Spleen (tissue), 11 donors: ENCODE measurements at regions not wholly inside any gene's neighbourhood (a gene's known extent, or its start where the extent isn't known, plus 50 kb on each side); places are given as distances from the start of the nearest gene placed in this dataset.

Experiments used
- DNase-seq: peaks from one replicate; pipeline ENCODE4 v3.0.0-alpha.2; 2020
- H3K27ac ChIP-seq, 8 donors: fragments of 200-600 bp; sonication (generic) in 7 of 8; 1 replicate in 4 of 8; 2 replicates in 4 of 8; pipeline versions ENCODE4 v1.5.0 to v1.8.0; 2016 to 2021; ENCODE audit warnings: inconsistent platforms in 4 of 8, mild to moderate bottlenecking in 4 of 8, moderate library complexity in 1 of 8
- H3K27me3 ChIP-seq, 7 donors: fragments of 200-600 bp; sonication (generic) in 6 of 7; replicated peaks in 1 of 7; 1 replicate in 4 of 7; 2 replicates in 3 of 7; pipeline versions ENCODE4 v1.5.0 to v1.8.0; 2016 to 2021; ENCODE audit warnings: inconsistent platforms in 3 of 7, mild to moderate bottlenecking in 1 of 7
- H3K36me3 ChIP-seq, 6 donors: fragments of 200-600 bp; sonication (generic) in 5 of 6; 1 replicate in 4 of 6; 2 replicates in 2 of 6; pipeline versions ENCODE4 v1.5.0 to v1.8.0; 2016 to 2021; ENCODE audit warnings: inconsistent platforms in 2 of 6
- H3K4me1 ChIP-seq, 6 donors: fragments of 200-600 bp; sonication (generic) in 5 of 6; 1 replicate in 3 of 6; 2 replicates in 3 of 6; pipeline versions ENCODE4 v1.5.0 to v1.8.0; 2016 to 2021; ENCODE audit warnings: inconsistent platforms in 3 of 6
- H3K4me3 ChIP-seq, 8 donors: fragments of 200-600 bp; sonication (generic) in 7 of 8; 1 replicate in 4 of 8; 2 replicates in 4 of 8; pipeline versions ENCODE4 v1.5.0 to v1.8.0; 2016 to 2021; ENCODE audit warnings: inconsistent platforms in 4 of 8, mild to moderate bottlenecking in 4 of 8, moderate library complexity in 2 of 8
- H3K9me3 ChIP-seq, 8 donors: fragments of 200-600 bp; sonication (generic) in 7 of 8; 1 replicate in 4 of 8; 2 replicates in 4 of 8; pipeline versions ENCODE4 v1.5.0 to v1.8.0; 2016 to 2021; ENCODE audit warnings: inconsistent platforms in 4 of 8
- POLR2A ChIP-seq, 3 donors: fragments of 450-650 bp; IDR thresholded peaks; one replicate each; pipeline ENCODE4 v1.5.1; 2017; ENCODE audit warnings: antibody characterized with exemption in 3 of 3, mild to moderate bottlenecking in 1 of 3
- POLR2AphosphoS5 ChIP-seq, 3 donors: sonication (generic); formaldehyde crosslinking; IDR thresholded peaks; one replicate each; pipeline ENCODE4 v1.5.1; 2017; ENCODE audit warnings: antibody characterized with exemption in 3 of 3
- WGBS, 5 donors: extraction: QIAGEN DNeasy Blood & Tissue Kit in 3 of 5; methylation state at CpG; one replicate each; pipeline versions ENCODE4 v1.1.5 to v1.1.7; 2013 to 2018; 5-methylcytosine and 5-hydroxymethylcytosine counted together
- intact Hi-C: fragments of 100-400 bp; cut with DNase I; formaldehyde crosslinking; loops from one replicate; pipeline ENCODE4 v1.15.0; 2023; ENCODE audit warnings: low total_unique reads
- TF ChIP-seq, protein P1 (sequence below), 11 experiments: fragments of 200-600 bp in 7 of 11; fragments of 450-650 bp in 4 of 11; sonication (generic) in 4 of 11; IDR thresholded peaks in 8 of 11; conservative IDR thresholded peaks in 3 of 11; 1 replicate in 7 of 11; 2 replicates in 4 of 11; pipeline versions ENCODE4 v1.4.0 to v1.8.0; 2016 to 2021; ENCODE audit warnings: antibody characterized with exemption in 11 of 11, inconsistent platforms in 4 of 11, mild to moderate bottlenecking in 1 of 11
- donor health status: healthy with polysubstance abuse.
- donor health status: DM: no; HTN: no; CAD: no; lungs with moderate emphysema.
- donor health status: DM: no; HTN: no; CAD: no.
- donor health status: Bipolar disorder and iron deficiency.
- donor health status: healthy.
- donor health status: DM: no; HTN: no; CAD: no.
- donor health status: DM: yes; HTN: yes; CAD: no.

DNA sequence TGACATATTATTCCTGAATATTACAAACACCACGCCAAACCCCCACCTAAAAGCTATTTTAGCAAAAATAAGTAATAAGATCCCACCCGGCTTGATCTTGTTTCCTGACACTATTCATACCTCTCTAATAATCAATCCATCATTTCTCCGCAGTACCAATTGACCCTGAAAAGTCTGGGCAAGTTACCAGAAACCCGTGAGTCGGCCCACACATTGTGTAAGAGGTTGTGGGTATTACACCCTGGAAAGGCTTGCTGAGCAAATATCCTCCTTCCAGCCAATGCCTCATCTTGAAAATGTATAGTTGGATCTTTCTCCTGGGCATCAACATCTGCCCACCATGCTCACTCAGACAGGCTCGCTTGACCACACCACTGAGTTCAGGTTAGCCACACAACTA is 451.0 kb downstream of the TTLL7 start:
- WGBS, 5 donors = 65 to 83% (median 72%) methylated on average over 6 of the region's 6 CpGs
- TF ChIP-seq, protein P1, sequence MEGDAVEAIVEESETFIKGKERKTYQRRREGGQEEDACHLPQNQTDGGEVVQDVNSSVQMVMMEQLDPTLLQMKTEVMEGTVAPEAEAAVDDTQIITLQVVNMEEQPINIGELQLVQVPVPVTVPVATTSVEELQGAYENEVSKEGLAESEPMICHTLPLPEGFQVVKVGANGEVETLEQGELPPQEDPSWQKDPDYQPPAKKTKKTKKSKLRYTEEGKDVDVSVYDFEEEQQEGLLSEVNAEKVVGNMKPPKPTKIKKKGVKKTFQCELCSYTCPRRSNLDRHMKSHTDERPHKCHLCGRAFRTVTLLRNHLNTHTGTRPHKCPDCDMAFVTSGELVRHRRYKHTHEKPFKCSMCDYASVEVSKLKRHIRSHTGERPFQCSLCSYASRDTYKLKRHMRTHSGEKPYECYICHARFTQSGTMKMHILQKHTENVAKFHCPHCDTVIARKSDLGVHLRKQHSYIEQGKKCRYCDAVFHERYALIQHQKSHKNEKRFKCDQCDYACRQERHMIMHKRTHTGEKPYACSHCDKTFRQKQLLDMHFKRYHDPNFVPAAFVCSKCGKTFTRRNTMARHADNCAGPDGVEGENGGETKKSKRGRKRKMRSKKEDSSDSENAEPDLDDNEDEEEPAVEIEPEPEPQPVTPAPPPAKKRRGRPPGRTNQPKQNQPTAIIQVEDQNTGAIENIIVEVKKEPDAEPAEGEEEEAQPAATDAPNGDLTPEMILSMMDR (IDR thresholded peaks at IDR 0.05 in 8 of 11, conservative IDR thresholded peaks at IDR 0.05 in 3 of 11) = no peak
- TF ChIP-seq POLR2A (IDR thresholded peaks at IDR 0.05) = no peak
- no peak for TF ChIP-seq POLR2AphosphoS5 (IDR thresholded peaks at IDR 0.05)
- H3K4me3 ChIP-seq = no peak overlapping the region
- no peak overlapping the region for H3K27ac ChIP-seq
- DNase-seq = no peak
- intact Hi-C loops = no loop called here
- H3K27me3 ChIP-seq = no peaks in the 10 kb centered on the region
- H3K9me3 ChIP-seq = no peaks in the 10 kb centered on the region
- H3K4me1 ChIP-seq = peaks cover 0 to 4% (median 0%) of the 10 kb centered on the region in 6 donors
- H3K36me3 ChIP-seq = no peaks in the 10 kb centered on the region

DNA sequence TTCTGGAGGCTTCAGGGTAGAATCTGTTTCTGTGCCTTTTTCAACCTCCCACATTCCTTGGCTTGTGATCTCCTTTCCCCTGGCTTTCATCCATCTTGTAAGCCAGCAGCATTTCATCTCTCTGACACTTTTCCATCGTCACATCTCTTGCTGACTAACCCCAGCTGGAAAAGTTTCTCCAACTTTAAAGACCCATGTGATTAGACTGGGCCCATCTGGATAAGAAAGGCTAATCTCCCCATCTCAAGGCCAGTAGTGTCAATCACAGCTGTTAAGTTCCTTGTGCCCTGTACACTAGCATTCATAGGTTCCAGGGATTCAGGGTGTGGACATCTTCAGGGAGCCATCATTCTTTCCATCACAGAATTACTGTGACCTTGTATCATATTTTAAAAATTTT is 452.1 kb downstream of the TTLL7 start:
- TF ChIP-seq POLR2A (IDR thresholded peaks at IDR 0.05) = no peak
- no peak for TF ChIP-seq POLR2AphosphoS5 (IDR thresholded peaks at IDR 0.05)
- TF ChIP-seq, protein P1 (IDR thresholded peaks at IDR 0.05 in 8 of 11, conservative IDR thresholded peaks at IDR 0.05 in 3 of 11) = no peak
- Histone ChIP-seq H3K4me1 (peaks cover 0 to 4% (median 0%) of the 10 kb centered on the region in 6 donors), H3K27me3 (no peaks in the 10 kb centered on the region), H3K9me3 (no peaks in the 10 kb centered on the region), H3K4me3 (no peak overlapping the region), H3K27ac (no peak overlapping the region), H3K36me3 (no peaks in the 10 kb centered on the region)
- 70 to 82% (median 76%) methylated on average over 1 of the region's 1 CpG for WGBS, 5 donors
- DNase-seq = no peak
- intact Hi-C loops = no loop called here

DNA sequence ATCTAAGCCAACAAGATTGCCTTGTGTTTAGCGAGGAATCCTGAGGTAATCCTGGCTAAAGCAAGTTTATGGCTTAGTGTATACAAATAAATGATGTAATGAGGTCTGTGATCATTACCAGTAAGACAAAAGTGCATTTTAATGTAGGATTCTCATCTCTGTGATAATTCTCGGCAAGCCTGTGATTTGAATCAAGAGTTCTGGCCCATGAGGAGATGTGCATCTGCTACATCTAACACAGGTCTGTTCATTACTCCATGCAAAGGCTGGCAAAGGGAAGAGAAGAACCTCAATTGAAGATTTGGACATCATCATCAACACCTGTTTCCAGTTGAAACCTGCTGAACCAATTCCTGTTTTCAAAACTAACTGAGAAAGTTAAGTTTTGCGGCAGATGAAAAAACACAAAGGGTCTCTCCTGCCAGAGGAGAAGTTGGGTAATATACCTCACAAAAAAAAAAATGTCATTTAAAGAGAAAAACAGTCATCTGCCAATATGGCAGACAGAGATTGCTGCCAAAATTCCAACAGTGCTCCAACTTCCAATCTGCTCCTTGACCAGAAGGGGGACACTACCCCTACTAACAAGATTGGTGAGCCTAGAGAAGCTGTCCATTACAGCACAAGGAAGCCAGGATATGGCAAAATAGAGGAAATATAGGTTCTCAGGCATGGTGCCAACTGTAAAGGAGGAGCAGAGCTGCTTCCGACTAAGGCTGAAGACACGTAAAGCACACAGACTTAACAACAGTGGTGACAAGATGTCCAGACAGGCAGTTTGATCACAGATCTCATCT is 453.7 kb downstream of the TTLL7 start:
- Histone ChIP-seq H3K4me3 (no peak overlapping the region), H3K4me1 (peaks cover 0 to 4% (median 0%) of the 10 kb centered on the region in 6 donors), H3K27me3 (no peaks in the 10 kb centered on the region), H3K36me3 (no peaks in the 10 kb centered on the region), H3K9me3 (no peaks in the 10 kb centered on the region), H3K27ac (no peak overlapping the region)
- intact Hi-C loops = no loop called here
- 79 to 96% (median 84%) methylated on average over 5 of the region's 5 CpGs for WGBS, 5 donors
- no peak for DNase-seq
- TF ChIP-seq, protein P1 (IDR thresholded peaks at IDR 0.05 in 8 of 11, conservative IDR thresholded peaks at IDR 0.05 in 3 of 11) = no peak
- TF ChIP-seq POLR2AphosphoS5 (IDR thresholded peaks at IDR 0.05) = no peak
- no peak for TF ChIP-seq POLR2A (IDR thresholded peaks at IDR 0.05)

DNA sequence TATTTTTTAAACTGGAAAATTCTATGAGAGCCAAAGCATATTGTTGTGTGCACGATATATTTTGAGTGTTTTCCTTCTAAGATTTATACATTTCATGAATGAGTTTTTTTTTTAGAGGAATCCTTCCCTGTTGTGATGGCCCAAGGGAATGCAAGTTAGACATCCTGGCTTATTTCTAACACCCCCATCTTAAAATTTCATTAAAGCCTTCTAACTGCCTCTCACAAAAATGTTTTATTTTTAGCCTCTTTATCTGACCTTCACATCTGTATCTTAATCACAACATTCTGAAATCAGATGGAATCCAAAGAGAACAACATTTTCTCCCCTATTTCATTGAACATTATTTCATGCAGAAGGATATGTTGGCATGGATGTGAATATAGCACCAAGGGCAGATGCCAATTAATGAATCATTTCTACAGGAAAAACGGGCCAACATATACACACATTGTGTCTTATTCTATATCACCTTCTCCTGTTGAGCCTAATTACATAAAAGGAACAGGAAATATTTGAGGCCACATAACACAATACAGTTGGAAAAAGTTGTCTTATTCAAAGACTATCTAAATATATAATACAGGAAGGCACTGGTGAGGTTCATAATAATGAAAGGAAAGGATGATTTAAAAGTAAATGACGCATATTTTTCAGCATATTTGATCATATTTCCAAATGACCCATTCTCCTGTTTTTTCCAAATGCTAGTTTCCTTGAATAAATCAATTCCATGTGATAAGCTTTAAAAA is 455.5 kb downstream of the TTLL7 start:
- 61 to 76% (median 72%) methylated on average over 3 of the region's 3 CpGs for WGBS, 5 donors
- Histone ChIP-seq H3K4me3 (no peak overlapping the region), H3K27ac (no peak overlapping the region), H3K27me3 (no peaks in the 10 kb centered on the region), H3K36me3 (no peaks in the 10 kb centered on the region), H3K4me1 (peaks cover 0 to 4% (median 0%) of the 10 kb centered on the region in 6 donors), H3K9me3 (no peaks in the 10 kb centered on the region)
- intact Hi-C loops = no loop called here
- no peak for DNase-seq
- TF ChIP-seq POLR2AphosphoS5 (IDR thresholded peaks at IDR 0.05) (no peak), POLR2A (IDR thresholded peaks at IDR 0.05) (no peak)
- TF ChIP-seq, protein P1 (IDR thresholded peaks at IDR 0.05 in 8 of 11, conservative IDR thresholded peaks at IDR 0.05 in 3 of 11) = no peak
